Gastroesophageal sphincter (tissue), 4 donors: ENCODE measurements at regions not wholly inside any gene's neighbourhood (a gene's known extent, or its start where the extent isn't known, plus 50 kb on each side); places are given as distances from the start of the nearest gene placed in this dataset.
A peak's percentile ranks its signal among the peaks of the same experiment; 100 is the strongest.

Source experiments
- ATAC-seq: fragments of 150-250 bp; one replicate; pipeline ENCODE4 v1.9.1; 2016; ENCODE audit warnings: mild to moderate bottlenecking, moderate library complexity
- H3K27ac ChIP-seq, 4 donors: fragments of 200-600 bp; sonication (generic) in 3 of 4; 1 replicate in 3 of 4; 2 replicates in 1 of 4; pipeline ENCODE4 v1.5.1; 2016 to 2019
- H3K27me3 ChIP-seq: fragments of 200-600 bp; sonication (generic); one replicate; pipeline ENCODE4 v1.5.1; 2019
- H3K36me3 ChIP-seq, 2 donors: fragments of 200-600 bp; sonication (generic); one replicate each; pipeline ENCODE4 v1.5.1; 2019; ENCODE audit warnings: control low read depth in 1 of 2
- H3K4me1 ChIP-seq, 3 donors: fragments of 200-600 bp; sonication (generic); 1 replicate in 2 of 3; 2 replicates in 1 of 3; pipeline ENCODE4 v1.5.1; 2016 to 2019; ENCODE audit warnings: control low read depth in 2 of 3
- H3K4me3 ChIP-seq, 2 donors: fragments of 200-600 bp; sonication (generic); one replicate each; pipeline ENCODE4 v1.5.1; 2019; ENCODE audit warnings: mild to moderate bottlenecking in 1 of 2, moderate library complexity in 1 of 2
- H3K9me3 ChIP-seq, 3 donors: fragments of 200-600 bp; sonication (generic); one replicate each; pipeline ENCODE4 v1.5.1; 2017 to 2019; ENCODE audit warnings: control low read depth in 2 of 3
- EP300 ChIP-seq: sonication (generic); formaldehyde crosslinking; IDR thresholded peaks from one replicate; pipeline ENCODE4 v1.6.1; 2017; ENCODE audit warnings: antibody characterized with exemption, mild to moderate bottlenecking
- POLR2A ChIP-seq, 2 donors: fragments of 450-650 bp; IDR thresholded peaks; one replicate each; pipeline ENCODE4 v1.6.1; 2017; ENCODE audit warnings: antibody characterized with exemption in 2 of 2, mild to moderate bottlenecking in 2 of 2, moderate library complexity in 1 of 2
- POLR2AphosphoS5 ChIP-seq: sonication (generic); formaldehyde crosslinking; IDR thresholded peaks from one replicate; pipeline ENCODE4 v1.6.1; 2017; ENCODE audit warnings: antibody characterized with exemption
- WGBS, 2 donors: methylation state at CpG; one replicate each; pipeline ENCODE4 v1.1.5; 2018; ENCODE audit warnings: low coverage in 1 of 2; 5-methylcytosine and 5-hydroxymethylcytosine counted together
- TF ChIP-seq, protein P1 (sequence below), 4 experiments: fragments of 200-600 bp in 2 of 4; fragments of 450-650 bp in 2 of 4; sonication (generic) in 1 of 4; IDR thresholded peaks; one replicate each; pipeline ENCODE4 v1.5.1; 2017 to 2019; ENCODE audit warnings: antibody characterized with exemption in 4 of 4, mild to moderate bottlenecking in 2 of 4, moderate library complexity in 2 of 4

DNA sequence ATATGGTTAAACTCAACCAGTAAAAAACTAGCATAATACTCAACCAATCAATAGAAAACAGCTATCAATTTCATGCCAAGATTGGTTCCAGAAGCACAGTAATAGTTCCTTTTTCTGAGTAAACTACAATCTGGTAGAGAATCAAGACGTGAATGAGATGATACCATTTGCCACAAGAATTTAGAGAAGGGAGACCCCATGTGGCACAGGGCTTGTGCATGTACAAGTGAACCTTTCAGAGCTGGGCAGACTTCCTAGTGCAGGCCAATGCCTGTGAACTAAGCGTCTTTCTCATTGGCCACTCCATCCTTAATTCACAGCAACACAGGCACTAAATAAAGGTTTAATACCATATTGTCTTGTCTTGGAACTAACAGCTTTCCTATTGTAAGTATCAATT, 213.5 kb downstream of the RFPL4B start:
- Histone ChIP-seq H3K27me3 (no peaks in the 10 kb centered on the region), H3K27ac (no peak overlapping the region), H3K4me1 (peaks cover 0 to 28% (median 7%) of the 10 kb centered on the region in 3 donors), H3K36me3 (no peaks in the 10 kb centered on the region), H3K4me3 (no peak overlapping the region), H3K9me3 (no peaks in the 10 kb centered on the region)
- ATAC-seq: no peak
- WGBS, 2 donors: 81 to 86% methylated on average over 2 of the region's 2 CpGs
- TF ChIP-seq, protein P1, sequence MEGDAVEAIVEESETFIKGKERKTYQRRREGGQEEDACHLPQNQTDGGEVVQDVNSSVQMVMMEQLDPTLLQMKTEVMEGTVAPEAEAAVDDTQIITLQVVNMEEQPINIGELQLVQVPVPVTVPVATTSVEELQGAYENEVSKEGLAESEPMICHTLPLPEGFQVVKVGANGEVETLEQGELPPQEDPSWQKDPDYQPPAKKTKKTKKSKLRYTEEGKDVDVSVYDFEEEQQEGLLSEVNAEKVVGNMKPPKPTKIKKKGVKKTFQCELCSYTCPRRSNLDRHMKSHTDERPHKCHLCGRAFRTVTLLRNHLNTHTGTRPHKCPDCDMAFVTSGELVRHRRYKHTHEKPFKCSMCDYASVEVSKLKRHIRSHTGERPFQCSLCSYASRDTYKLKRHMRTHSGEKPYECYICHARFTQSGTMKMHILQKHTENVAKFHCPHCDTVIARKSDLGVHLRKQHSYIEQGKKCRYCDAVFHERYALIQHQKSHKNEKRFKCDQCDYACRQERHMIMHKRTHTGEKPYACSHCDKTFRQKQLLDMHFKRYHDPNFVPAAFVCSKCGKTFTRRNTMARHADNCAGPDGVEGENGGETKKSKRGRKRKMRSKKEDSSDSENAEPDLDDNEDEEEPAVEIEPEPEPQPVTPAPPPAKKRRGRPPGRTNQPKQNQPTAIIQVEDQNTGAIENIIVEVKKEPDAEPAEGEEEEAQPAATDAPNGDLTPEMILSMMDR (IDR thresholded peaks at IDR 0.05): no peak
- TF ChIP-seq EP300: no peak
- no peak for TF ChIP-seq POLR2AphosphoS5
- no peak for TF ChIP-seq POLR2A (IDR thresholded peaks at IDR 0.05)

DNA sequence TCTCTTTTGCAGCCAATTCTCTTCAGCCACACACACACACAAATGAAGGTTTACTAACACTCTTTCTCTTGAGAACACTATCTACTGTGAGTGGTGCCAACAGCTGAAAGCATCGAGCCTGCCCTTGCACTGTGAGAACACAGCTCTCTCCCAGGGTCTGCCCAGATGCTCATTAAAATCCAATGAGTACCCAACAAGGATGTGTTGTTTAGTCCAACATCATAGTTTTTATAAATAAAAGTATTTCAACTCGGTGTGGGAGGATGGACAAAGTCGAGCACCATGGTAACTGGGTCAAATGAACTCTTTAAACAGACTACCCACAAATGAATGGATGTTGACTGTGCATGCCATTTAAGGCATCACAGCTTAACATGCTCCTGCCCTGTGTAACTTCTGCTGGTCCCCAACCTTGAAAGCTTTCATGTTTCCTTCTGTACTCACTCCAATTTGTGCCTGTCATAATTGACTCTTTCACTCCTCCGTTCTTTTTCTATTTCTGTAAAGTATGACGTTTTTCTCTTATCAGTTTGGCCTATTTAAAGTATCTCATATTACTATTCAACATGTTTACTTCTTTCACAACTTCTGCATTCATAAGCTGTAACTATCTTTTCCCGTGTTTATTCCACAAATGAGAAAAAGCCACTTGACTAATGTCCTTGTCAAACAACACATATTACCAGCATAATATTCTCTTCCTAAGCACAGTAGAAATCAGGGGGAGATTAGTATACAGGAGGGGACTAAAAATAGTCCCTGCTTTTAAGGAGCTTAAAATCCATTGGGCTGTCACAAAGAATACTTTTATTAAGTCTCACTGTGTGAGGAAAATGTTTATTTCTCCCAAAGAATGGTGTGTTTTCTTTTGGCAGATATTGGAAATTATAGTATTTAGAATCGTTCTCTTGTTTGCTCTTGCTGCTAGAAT, 215.4 kb downstream of the RFPL4B start:
- no peaks in the 10 kb centered on the region for H3K36me3 ChIP-seq
- H3K4me1 ChIP-seq: peaks cover 0 to 28% (median 7%) of the 10 kb centered on the region in 3 donors
- H3K9me3 ChIP-seq: no peaks in the 10 kb centered on the region
- 9 to 12% methylated on average over 6 to 7 of the region's 7 CpGs for WGBS, 2 donors
- peak; percentile 52 for ATAC-seq
- no peaks in the 10 kb centered on the region for H3K27me3 ChIP-seq
- no peak overlapping the region for H3K4me3 ChIP-seq
- peak overlapping the region in 3 of 4 donors; percentile 17 to 72 (median 55) for H3K27ac ChIP-seq
- TF ChIP-seq EP300: no peak
- TF ChIP-seq POLR2AphosphoS5: peak; percentile 44

DNA sequence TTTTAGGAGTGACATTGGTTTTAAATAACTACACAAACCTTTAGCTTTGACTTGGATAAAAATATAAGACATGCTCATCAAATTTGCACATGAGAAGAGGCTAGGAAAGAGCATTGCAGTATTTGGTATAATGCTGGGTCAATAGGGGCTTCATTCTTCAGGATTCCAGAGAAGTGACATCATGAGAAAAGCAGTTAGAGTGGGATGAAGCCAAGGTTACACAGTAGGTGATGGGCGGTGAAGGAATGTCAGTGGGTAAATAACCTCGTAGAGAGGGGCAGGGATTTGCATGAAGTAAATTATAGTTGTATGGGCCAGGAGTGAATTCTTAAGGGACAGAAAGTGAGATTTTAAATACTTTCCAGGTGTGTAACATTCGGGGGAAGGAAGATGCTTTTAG, 216.2 kb downstream of the RFPL4B start:
- no peak for TF ChIP-seq POLR2A (IDR thresholded peaks at IDR 0.05)
- no peak for TF ChIP-seq POLR2AphosphoS5
- Histone ChIP-seq H3K4me1 (peaks cover 0 to 28% (median 7%) of the 10 kb centered on the region in 3 donors), H3K27ac (peak overlapping the region in 3 of 4 donors; percentile 17 to 72 (median 55)), H3K27me3 (no peaks in the 10 kb centered on the region), H3K36me3 (no peaks in the 10 kb centered on the region), H3K4me3 (no peak overlapping the region), H3K9me3 (no peaks in the 10 kb centered on the region)
- ATAC-seq: no peak
- 29 to 39% methylated on average over 3 of the region's 3 CpGs for WGBS, 2 donors

DNA sequence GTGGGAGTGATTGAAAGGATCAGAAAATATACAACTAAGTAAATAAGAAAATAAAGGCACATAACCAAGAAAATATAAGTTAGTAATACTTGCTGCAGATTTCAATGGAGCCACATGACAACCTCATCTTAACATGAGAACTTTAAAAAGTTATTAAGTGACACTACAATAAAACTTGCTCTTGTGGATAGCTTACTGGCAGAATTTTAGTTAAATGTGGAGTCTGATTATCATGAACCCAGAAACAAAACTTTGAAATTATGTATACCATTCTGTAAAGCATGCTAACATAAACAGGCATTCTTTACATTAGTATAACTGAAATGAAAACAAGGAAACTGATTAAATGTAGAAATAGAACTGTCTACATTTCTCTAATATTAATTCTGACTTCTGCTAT, 220.9 kb downstream of the RFPL4B start:
- ATAC-seq: no peak
- TF ChIP-seq EP300 (no peak), POLR2AphosphoS5 (no peak), POLR2A (IDR thresholded peaks at IDR 0.05) (no peak)

DNA sequence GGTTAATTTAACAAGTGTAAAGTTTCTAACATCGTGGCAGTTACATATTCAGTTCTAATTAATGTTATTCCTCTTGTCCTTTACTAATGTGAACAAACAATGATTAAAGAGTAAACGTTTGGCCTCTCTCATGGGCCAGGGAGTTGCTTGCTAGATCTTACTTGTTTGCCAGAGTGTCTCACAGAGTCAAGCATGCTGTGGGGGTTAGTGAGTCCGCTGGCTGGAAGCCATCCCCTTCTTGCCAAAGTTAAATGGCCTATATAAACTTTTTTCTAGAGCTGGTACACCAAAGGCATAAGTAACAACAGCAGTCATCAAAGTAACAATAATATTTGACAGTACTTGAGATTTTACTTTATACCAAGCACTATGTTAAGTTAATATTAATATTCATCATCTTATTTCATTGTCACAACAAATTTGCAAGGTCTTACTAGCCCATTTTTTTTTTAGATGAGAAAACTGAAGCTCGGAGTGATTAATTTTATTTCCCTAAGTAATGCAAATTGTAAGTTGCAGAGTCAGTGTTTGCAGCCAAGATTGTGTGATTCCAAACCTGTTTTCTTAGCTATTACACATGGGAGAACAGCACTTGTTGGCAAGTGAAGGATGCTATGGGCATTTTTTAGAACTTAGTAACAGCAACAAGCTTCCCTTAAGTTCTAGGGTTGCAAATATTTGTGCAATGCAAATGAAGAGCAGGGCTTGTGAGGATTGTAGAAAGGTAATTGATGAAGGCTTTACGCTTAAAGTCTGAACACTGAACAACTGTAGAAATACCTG, 224.5 kb downstream of the RFPL4B start:
- no peaks in the 10 kb centered on the region for H3K36me3 ChIP-seq
- peak; percentile 34 for ATAC-seq
- H3K4me3 ChIP-seq: no peak overlapping the region
- no peaks in the 10 kb centered on the region for H3K27me3 ChIP-seq
- 20 to 26% methylated on average over 5 of the region's 5 CpGs for WGBS, 2 donors
- H3K9me3 ChIP-seq: no peaks in the 10 kb centered on the region
- peaks cover 0 to 21% (median 0%) of the 10 kb centered on the region in 3 donors for H3K4me1 ChIP-seq
- TF ChIP-seq EP300 (no peak), POLR2AphosphoS5 (peak; percentile 27)
- peak overlapping the region in 3 of 4 donors; percentile 1 to 33 (median 8) for H3K27ac ChIP-seq

More for the DNA sequence above, 220.9 kb downstream of the RFPL4B start:
- H3K9me3 ChIP-seq: no peaks in the 10 kb centered on the region
- no peaks in the 10 kb centered on the region for H3K27me3 ChIP-seq
- no peak overlapping the region for H3K27ac ChIP-seq
- H3K36me3 ChIP-seq: no peaks in the 10 kb centered on the region
- no peak overlapping the region for H3K4me3 ChIP-seq
- peaks cover 0 to 34% (median 4%) of the 10 kb centered on the region in 3 donors for H3K4me1 ChIP-seq

DNA sequence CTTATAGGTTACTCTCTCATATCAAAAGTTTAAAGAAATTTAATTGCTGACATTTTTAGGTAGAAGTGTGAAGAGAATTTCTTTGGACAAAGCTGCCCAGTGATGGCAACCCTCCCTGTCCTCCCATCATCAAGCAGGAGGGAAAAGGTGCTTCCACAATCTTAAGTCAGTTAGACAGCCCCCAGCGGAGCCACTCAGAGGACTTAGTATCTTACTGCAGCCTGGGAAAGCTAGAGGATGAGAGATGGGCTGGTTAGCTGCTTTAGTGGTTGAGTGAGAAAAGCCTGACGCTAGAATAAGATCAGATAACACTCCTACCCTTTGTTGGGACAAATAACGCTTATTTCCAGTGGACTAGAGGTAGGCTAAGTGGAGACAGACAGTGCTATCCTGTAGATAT, 227.1 kb downstream of the RFPL4B start:
- Histone ChIP-seq H3K27me3 (no peaks in the 10 kb centered on the region), H3K9me3 (no peaks in the 10 kb centered on the region), H3K4me1 (peaks cover 0 to 21% (median 0%) of the 10 kb centered on the region in 3 donors), H3K4me3 (no peak overlapping the region), H3K27ac (no peak overlapping the region), H3K36me3 (no peaks in the 10 kb centered on the region)
- WGBS, 2 donors: 78 to 89% methylated on average over 2 to 3 of the region's 3 CpGs
- no peak for ATAC-seq
- TF ChIP-seq POLR2A (IDR thresholded peaks at IDR 0.05) (no peak), EP300 (no peak), POLR2AphosphoS5 (no peak)
- TF ChIP-seq, protein P1 (IDR thresholded peaks at IDR 0.05): no peak
